ENCODE measurements at regions not wholly inside any gene's neighbourhood (a gene's known extent, or its start where the extent isn't known, plus 50 kb on each side); places are given as distances from the start of the nearest gene placed in this dataset.

DNA sequence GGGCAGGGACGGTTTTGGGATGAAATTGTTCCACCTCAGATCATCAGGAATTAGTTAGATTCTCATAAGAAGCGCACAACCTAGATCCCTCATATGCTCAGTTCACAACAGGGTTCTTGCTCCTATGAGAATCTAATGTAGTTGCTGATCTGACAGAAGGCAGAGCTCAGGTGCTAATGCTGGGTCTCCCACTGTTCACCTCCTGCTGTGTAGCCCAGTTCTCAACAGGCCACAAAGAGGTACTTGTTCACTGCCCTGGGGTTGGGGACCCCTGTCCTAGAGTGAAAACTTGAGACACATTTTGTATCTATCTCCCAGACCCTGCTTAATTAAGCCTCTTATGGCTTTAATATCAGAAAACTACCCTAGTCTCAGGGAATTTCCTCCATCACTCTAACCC, 966.0 kb downstream of the PCDH17 start (continued):
- TF ChIP-seq, protein P1, sequence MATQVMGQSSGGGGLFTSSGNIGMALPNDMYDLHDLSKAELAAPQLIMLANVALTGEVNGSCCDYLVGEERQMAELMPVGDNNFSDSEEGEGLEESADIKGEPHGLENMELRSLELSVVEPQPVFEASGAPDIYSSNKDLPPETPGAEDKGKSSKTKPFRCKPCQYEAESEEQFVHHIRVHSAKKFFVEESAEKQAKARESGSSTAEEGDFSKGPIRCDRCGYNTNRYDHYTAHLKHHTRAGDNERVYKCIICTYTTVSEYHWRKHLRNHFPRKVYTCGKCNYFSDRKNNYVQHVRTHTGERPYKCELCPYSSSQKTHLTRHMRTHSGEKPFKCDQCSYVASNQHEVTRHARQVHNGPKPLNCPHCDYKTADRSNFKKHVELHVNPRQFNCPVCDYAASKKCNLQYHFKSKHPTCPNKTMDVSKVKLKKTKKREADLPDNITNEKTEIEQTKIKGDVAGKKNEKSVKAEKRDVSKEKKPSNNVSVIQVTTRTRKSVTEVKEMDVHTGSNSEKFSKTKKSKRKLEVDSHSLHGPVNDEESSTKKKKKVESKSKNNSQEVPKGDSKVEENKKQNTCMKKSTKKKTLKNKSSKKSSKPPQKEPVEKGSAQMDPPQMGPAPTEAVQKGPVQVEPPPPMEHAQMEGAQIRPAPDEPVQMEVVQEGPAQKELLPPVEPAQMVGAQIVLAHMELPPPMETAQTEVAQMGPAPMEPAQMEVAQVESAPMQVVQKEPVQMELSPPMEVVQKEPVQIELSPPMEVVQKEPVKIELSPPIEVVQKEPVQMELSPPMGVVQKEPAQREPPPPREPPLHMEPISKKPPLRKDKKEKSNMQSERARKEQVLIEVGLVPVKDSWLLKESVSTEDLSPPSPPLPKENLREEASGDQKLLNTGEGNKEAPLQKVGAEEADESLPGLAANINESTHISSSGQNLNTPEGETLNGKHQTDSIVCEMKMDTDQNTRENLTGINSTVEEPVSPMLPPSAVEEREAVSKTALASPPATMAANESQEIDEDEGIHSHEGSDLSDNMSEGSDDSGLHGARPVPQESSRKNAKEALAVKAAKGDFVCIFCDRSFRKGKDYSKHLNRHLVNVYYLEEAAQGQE (IDR thresholded peaks at IDR 0.05; ENCODE audit: unreplicated experiment) = no peak
- TF ChIP-seq POLR2AphosphoS5 (IDR thresholded peaks at IDR 0.05; ENCODE audit: low read depth) = no peak
- TF ChIP-seq STAT1 (IDR thresholded peaks at IDR 0.05; ENCODE audit: unreplicated experiment) = no peak
- TF ChIP-seq, protein P2, sequence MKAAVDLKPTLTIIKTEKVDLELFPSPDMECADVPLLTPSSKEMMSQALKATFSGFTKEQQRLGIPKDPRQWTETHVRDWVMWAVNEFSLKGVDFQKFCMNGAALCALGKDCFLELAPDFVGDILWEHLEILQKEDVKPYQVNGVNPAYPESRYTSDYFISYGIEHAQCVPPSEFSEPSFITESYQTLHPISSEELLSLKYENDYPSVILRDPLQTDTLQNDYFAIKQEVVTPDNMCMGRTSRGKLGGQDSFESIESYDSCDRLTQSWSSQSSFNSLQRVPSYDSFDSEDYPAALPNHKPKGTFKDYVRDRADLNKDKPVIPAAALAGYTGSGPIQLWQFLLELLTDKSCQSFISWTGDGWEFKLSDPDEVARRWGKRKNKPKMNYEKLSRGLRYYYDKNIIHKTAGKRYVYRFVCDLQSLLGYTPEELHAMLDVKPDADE (IDR thresholded peaks at IDR 0.05) = no peak
- TF ChIP-seq, protein P3, sequence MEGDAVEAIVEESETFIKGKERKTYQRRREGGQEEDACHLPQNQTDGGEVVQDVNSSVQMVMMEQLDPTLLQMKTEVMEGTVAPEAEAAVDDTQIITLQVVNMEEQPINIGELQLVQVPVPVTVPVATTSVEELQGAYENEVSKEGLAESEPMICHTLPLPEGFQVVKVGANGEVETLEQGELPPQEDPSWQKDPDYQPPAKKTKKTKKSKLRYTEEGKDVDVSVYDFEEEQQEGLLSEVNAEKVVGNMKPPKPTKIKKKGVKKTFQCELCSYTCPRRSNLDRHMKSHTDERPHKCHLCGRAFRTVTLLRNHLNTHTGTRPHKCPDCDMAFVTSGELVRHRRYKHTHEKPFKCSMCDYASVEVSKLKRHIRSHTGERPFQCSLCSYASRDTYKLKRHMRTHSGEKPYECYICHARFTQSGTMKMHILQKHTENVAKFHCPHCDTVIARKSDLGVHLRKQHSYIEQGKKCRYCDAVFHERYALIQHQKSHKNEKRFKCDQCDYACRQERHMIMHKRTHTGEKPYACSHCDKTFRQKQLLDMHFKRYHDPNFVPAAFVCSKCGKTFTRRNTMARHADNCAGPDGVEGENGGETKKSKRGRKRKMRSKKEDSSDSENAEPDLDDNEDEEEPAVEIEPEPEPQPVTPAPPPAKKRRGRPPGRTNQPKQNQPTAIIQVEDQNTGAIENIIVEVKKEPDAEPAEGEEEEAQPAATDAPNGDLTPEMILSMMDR (conservative IDR thresholded peaks at IDR 0.05; ENCODE audit: low read depth in 2 of 2) = no peak
- no peak for TF ChIP-seq CREB1 (CRISPR knock-in tag; IDR thresholded peaks at IDR 0.05; ENCODE audit: low read depth)
- TF ChIP-seq NANOG (IDR thresholded peaks at IDR 0.05; ENCODE audit: borderline replicate concordance) = no peak
- no peak for TF ChIP-seq ZNF114 (CRISPR knock-in tag; IDR thresholded peaks at IDR 0.05)
- no peak for TF ChIP-seq ZNF331 (CRISPR knock-in tag; IDR thresholded peaks at IDR 0.05; ENCODE audit: low read depth)
- TF ChIP-seq JUNB (IDR thresholded peaks at IDR 0.05; ENCODE audit: unreplicated experiment) = no peak

DNA sequence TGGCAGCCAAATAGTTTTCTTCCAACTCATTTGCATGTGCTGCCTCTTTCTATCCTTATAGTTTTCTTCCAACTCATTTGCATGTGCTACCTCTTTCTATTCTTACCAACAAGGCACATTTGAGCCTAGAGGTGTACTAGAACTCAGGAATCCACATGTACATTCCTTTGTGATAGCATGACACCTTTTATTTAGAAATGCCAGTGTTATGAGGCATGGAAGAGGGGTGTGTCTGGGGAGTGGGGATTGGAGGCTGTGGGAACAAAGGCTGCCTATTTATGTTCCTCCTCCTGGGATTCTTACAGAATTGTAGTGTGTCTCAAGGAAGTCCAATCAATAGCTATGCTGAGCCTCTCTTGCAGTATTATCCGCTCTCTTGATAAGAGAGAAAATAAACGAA, 966.7 kb downstream of the PCDH17 start:
- Mint-ChIP-seq H3K9me3 (no peaks in the 10 kb centered on the region), H3K4me1 (peaks cover 23% of the 10 kb centered on the region), H3K36me3 (ENCODE audit: low read depth) (no peaks in the 10 kb centered on the region), H3K27me3 (ENCODE audit: insufficient read depth, low read depth, poor library complexity) (no peaks in the 10 kb centered on the region), H3K4me3 (no peak overlapping the region), H3K27ac (no peak overlapping the region)
- H3K4me3 ChIP-seq = no peak overlapping the region
- no peaks in the 10 kb centered on the region for H3F3A ChIP-seq (replicated peaks; ENCODE audit: low read depth)
- no peak overlapping the region for H3K4me2 ChIP-seq
- no peak for TF ChIP-seq CREB1 (CRISPR knock-in tag; IDR thresholded peaks at IDR 0.05; ENCODE audit: low read depth)
- TF ChIP-seq, protein P4, sequence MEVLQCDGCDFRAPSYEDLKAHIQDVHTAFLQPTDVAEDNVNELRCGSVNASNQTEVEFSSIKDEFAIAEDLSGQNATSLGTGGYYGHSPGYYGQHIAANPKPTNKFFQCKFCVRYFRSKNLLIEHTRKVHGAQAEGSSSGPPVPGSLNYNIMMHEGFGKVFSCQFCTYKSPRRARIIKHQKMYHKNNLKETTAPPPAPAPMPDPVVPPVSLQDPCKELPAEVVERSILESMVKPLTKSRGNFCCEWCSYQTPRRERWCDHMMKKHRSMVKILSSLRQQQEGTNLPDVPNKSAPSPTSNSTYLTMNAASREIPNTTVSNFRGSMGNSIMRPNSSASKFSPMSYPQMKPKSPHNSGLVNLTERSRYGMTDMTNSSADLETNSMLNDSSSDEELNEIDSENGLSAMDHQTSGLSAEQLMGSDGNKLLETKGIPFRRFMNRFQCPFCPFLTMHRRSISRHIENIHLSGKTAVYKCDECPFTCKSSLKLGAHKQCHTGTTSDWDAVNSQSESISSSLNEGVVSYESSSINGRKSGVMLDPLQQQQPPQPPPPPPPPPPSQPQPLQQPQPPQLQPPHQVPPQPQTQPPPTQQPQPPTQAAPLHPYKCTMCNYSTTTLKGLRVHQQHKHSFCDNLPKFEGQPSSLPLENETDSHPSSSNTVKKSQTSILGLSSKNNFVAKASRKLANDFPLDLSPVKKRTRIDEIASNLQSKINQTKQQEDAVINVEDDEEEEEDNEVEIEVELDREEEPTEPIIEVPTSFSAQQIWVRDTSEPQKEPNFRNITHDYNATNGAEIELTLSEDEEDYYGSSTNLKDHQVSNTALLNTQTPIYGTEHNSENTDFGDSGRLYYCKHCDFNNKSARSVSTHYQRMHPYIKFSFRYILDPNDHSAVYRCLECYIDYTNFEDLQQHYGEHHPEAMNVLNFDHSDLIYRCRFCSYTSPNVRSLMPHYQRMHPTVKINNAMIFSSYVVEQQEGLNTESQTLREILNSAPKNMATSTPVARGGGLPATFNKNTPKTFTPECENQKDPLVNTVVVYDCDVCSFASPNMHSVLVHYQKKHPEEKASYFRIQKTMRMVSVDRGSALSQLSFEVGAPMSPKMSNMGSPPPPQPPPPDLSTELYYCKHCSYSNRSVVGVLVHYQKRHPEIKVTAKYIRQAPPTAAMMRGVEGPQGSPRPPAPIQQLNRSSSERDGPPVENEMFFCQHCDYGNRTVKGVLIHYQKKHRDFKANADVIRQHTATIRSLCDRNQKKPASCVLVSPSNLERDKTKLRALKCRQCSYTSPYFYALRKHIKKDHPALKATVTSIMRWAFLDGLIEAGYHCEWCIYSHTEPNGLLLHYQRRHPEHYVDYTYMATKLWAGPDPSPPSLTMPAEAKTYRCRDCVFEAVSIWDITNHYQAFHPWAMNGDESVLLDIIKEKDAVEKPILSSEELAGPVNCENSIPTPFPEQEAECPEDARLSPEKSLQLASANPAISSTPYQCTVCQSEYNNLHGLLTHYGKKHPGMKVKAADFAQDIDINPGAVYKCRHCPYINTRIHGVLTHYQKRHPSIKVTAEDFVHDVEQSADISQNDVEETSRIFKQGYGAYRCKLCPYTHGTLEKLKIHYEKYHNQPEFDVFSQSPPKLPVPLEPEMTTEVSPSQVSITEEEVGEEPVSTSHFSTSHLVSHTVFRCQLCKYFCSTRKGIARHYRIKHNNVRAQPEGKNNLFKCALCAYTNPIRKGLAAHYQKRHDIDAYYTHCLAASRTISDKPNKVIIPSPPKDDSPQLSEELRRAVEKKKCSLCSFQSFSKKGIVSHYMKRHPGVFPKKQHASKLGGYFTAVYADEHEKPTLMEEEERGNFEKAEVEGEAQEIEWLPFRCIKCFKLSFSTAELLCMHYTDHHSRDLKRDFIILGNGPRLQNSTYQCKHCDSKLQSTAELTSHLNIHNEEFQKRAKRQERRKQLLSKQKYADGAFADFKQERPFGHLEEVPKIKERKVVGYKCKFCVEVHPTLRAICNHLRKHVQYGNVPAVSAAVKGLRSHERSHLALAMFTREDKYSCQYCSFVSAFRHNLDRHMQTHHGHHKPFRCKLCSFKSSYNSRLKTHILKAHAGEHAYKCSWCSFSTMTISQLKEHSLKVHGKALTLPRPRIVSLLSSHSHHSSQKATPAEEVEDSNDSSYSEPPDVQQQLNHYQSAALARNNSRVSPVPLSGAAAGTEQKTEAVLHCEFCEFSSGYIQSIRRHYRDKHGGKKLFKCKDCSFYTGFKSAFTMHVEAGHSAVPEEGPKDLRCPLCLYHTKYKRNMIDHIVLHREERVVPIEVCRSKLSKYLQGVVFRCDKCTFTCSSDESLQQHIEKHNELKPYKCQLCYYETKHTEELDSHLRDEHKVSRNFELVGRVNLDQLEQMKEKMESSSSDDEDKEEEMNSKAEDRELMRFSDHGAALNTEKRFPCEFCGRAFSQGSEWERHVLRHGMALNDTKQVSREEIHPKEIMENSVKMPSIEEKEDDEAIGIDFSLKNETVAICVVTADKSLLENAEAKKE (CRISPR knock-in tag; IDR thresholded peaks at IDR 0.05) = no peak
- TF ChIP-seq STAT1 (IDR thresholded peaks at IDR 0.05; ENCODE audit: unreplicated experiment) = no peak
- H4K20me1 ChIP-seq (replicated peaks; ENCODE audit: insufficient read depth) = no peaks in the 10 kb centered on the region
- H3K9me2 ChIP-seq (ENCODE audit: insufficient read depth) = no peaks in the 10 kb centered on the region
- H3K27ac ChIP-seq (ENCODE audit: low read depth) = no peak overlapping the region
- no peaks in the 10 kb centered on the region for H3K36me3 ChIP-seq (ENCODE audit: insufficient read depth)
- H2AFZ ChIP-seq = no peak overlapping the region
- DNase-seq (ENCODE audit: low spot score) (no peak), ATAC-seq (no peak)
- H3K79me2 ChIP-seq (replicated peaks; ENCODE audit: insufficient read depth) = no peaks in the 10 kb centered on the region
- H3K27me3 ChIP-seq (ENCODE audit: insufficient read depth) = no peaks in the 10 kb centered on the region
- 0 out of 2 replicates have a peak, but pooled peaks cover 8% of the 10 kb centered on the region for H3K4me1 ChIP-seq (ENCODE audit: insufficient read depth)

Data from GM23338 (cell line).